ENCODE measurements at regions not wholly inside any gene's neighbourhood (a gene's known extent, or its start where the extent isn't known, plus 50 kb on each side); places are given as distances from the start of the nearest gene placed in this dataset.

DNA sequence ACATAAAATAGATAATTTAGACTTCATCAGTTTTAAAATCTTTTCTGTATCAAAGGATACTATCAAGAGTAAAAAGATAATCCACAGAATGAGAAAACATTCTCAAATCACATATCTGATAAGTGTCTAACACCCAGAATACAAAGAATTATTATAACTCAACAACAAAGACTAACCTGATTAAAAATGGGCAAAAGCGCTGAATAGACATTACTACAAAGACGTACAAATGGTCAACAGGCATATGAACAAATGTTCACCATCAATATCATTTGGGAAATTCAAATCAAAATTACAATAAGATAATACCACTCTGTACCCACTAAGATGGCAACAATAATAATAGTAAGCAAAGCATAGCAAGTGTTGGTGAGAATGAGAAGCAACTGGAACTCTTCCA is 503.8 kb downstream of the CDH26 start:
- CTCF ChIA-PET, result no interaction called here
- no peak for ATAC-seq

DNA sequence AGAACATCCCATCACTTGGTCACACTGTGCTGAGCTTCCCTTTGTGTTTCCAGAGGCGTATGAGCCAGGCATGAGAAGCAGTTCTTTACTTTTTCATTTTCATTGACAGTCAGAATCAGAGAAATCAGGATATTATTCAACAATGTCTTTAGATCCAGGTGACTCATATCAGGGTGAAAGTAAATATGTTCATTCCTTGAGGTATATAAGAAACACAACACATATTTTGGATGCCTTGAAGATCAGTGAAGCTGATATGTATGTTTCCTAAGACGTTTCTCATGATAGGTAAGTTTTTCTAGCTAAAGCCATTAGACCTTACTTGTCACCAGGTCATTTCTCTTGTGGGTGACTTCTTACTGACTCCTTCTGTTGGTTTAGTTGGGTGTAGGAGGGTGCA is 505.6 kb downstream of the CDH26 start:
- Mint-ChIP-seq H3K36me3 (ENCODE audit: low read depth) (no peaks in the 10 kb centered on the region), H3K27me3 (peaks cover 4% of the 10 kb centered on the region), H3K9me3 (no peaks in the 10 kb centered on the region), H3K27ac (no peak overlapping the region), H3K4me1 (ENCODE audit: low read depth) (no peaks in the 10 kb centered on the region), H3K4me3 (no peak overlapping the region)
- no peak for DNase-seq
- no peak for ATAC-seq
- TF ChIP-seq, protein P1, sequence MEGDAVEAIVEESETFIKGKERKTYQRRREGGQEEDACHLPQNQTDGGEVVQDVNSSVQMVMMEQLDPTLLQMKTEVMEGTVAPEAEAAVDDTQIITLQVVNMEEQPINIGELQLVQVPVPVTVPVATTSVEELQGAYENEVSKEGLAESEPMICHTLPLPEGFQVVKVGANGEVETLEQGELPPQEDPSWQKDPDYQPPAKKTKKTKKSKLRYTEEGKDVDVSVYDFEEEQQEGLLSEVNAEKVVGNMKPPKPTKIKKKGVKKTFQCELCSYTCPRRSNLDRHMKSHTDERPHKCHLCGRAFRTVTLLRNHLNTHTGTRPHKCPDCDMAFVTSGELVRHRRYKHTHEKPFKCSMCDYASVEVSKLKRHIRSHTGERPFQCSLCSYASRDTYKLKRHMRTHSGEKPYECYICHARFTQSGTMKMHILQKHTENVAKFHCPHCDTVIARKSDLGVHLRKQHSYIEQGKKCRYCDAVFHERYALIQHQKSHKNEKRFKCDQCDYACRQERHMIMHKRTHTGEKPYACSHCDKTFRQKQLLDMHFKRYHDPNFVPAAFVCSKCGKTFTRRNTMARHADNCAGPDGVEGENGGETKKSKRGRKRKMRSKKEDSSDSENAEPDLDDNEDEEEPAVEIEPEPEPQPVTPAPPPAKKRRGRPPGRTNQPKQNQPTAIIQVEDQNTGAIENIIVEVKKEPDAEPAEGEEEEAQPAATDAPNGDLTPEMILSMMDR (IDR thresholded peaks at IDR 0.05), result no peak
- CTCF ChIA-PET, result interaction anchor here (0.5 kb wide), 1 partner anchor 701 kb away, joined by 4 read pairs; no protein-coding TSS in a partner anchor
- POLR2A ChIA-PET, result no interaction called here
- intact Hi-C loops (cut with micrococcal nuclease), result no loop called here

More for the DNA sequence above, 503.8 kb downstream of the CDH26 start:
- Mint-ChIP-seq H3K27me3 (peaks cover 4% of the 10 kb centered on the region), H3K36me3 (ENCODE audit: low read depth) (no peaks in the 10 kb centered on the region), H3K27ac (no peak overlapping the region), H3K4me1 (ENCODE audit: low read depth) (no peaks in the 10 kb centered on the region), H3K4me3 (no peak overlapping the region), H3K9me3 (no peaks in the 10 kb centered on the region)
- TF ChIP-seq, protein P1 (IDR thresholded peaks at IDR 0.05), result no peak
- POLR2A ChIA-PET, result no interaction called here
- no peak for DNase-seq
- intact Hi-C loops (cut with micrococcal nuclease), result no loop called here

- Mint-ChIP-seq H3K27ac (no peak overlapping the region), H3K4me3 (no peak overlapping the region), H3K4me1 (ENCODE audit: low read depth) (no peaks in the 10 kb centered on the region), H3K9me3 (no peaks in the 10 kb centered on the region), H3K36me3 (ENCODE audit: low read depth) (no peaks in the 10 kb centered on the region), H3K27me3 (no peaks in the 10 kb centered on the region)
- TF ChIP-seq, protein P1 (IDR thresholded peaks at IDR 0.05), result no peak
- intact Hi-C loops (cut with micrococcal nuclease), result no loop called here
- no peak for DNase-seq
- CTCF ChIA-PET, result no interaction called here
- POLR2A ChIA-PET, result interaction anchor here (0.8 kb wide), 1 partner anchor 14 kb away, joined by 3 read pairs; no protein-coding TSS in a partner anchor
- no peak for ATAC-seq
Observed at GRCh38 chr20:60465439-60465838, 507.2 kb downstream of the CDH26 start.

- intact Hi-C loops (cut with micrococcal nuclease), result no loop called here
- Mint-ChIP-seq H3K27me3 (no peaks in the 10 kb centered on the region), H3K27ac (no peak overlapping the region), H3K4me3 (no peak overlapping the region), H3K36me3 (ENCODE audit: low read depth) (no peaks in the 10 kb centered on the region), H3K9me3 (no peaks in the 10 kb centered on the region), H3K4me1 (ENCODE audit: low read depth) (no peaks in the 10 kb centered on the region)
- ATAC-seq (no peak), DNase-seq (no peak)
- CTCF ChIA-PET, result no interaction called here
- TF ChIP-seq, protein P1 (IDR thresholded peaks at IDR 0.05), result no peak
- POLR2A ChIA-PET, result interaction anchor here (0.8 kb wide), 1 partner anchor 14 kb away, joined by 3 read pairs; no protein-coding TSS in a partner anchor
Observed at GRCh38 chr20:60465993-60466686, 507.9 kb downstream of the CDH26 start.

DNA sequence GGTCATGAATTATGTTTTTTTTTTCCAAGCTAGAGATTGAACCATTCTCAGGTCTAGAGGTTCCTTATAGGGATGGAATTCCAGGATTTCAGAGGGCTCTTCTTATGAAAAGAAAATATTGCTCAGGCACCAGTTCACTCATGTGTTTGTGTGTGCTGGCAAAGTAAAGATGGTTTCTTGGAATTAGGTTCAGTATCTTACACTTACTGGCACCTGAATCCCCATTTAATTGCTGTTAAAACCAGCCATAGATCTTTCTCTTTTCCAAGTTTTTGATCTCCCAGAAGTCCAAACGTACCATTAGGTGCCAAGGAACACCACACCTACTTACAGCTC is 508.4 kb downstream of the CDH26 start:
- no peak for DNase-seq
- no peak overlapping the region for H3K27ac Mint-ChIP-seq
- ATAC-seq, result no peak
- H3K36me3 Mint-ChIP-seq (ENCODE audit: low read depth), result no peaks in the 10 kb centered on the region
- CTCF ChIA-PET, result no interaction called here
- no peak overlapping the region for H3K4me3 Mint-ChIP-seq
- H3K27me3 Mint-ChIP-seq, result no peaks in the 10 kb centered on the region
- H3K9me3 Mint-ChIP-seq, result no peaks in the 10 kb centered on the region
- H3K4me1 Mint-ChIP-seq (ENCODE audit: low read depth), result no peaks in the 10 kb centered on the region
- POLR2A ChIA-PET, result no interaction called here
- intact Hi-C loops (cut with micrococcal nuclease), result no loop called here
- TF ChIP-seq, protein P1 (IDR thresholded peaks at IDR 0.05), result no peak

Measured in activated CD8-positive, alpha-beta T cell treated with anti-CD3 and anti-CD28 coated beads for 36 hours (primary cell).